GM21381 (cell line): ENCODE measurements at regions not wholly inside any gene's neighbourhood (a gene's known extent, or its start where the extent isn't known, plus 50 kb on each side); places are given as distances from the start of the nearest gene placed in this dataset.
"Not testable (repeated sequence)": the region's sequence is repeated elsewhere in the genome, so short reads cannot be mapped to it uniquely, and the experiment has no call there.

ENCODE experiments used
- ATAC-seq: cut with Tn5 transposase; IDR thresholded peaks from one replicate; pipeline ENCODE4 v1.9.1; 2021; ENCODE audit warnings: mild to moderate bottlenecking, moderate library complexity; ENCODE audit not compliant: unreplicated experiment

GRCh38 chr13:23098161-23098907 lies 82.4 kb upstream of the SGCG start:
- no peak for ATAC-seq

DNA sequence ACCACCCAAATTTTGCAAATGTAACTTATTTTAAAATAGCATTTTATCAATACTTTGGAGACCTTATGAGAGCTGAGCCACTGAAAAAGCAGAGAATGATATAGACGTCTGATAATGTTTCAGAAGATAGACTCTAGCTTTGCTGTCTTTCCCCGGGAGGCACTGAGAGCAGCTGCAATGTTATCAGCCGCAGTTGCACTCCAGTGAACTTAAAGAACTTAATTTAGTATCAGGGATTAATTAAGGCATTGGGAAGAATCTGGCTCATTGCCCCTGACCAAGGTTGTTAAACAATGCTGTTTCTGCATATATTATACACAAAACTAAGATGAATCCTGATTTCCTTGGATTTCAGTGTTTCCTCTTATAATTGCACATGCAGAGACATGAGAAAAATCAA lies 75.7 kb upstream of the SGCG start:
- ATAC-seq, result no peak

DNA sequence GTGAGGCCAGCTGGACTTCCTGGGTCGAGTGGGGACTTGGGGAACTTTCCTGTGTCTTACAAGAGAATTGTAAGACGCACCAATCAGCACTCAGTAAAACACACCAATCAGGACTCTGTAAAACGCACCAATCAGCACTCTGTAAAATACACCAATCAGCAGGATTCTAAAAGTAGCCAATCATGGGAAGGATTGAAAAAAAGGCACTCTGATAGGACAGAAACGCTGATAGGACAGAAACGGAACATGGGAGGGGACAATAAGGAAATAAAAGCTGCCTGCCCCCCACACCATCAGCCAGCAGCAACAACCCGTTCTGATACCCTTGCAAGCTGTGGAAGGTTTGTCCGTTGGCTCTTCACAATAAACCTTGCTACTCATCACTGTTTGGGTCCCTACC lies 73.1 kb upstream of the SGCG start:
- ATAC-seq, result no peak

GRCh38 chr13:23119131-23119530 lies 61.6 kb upstream of the SGCG start:
- ATAC-seq, result no peak

DNA sequence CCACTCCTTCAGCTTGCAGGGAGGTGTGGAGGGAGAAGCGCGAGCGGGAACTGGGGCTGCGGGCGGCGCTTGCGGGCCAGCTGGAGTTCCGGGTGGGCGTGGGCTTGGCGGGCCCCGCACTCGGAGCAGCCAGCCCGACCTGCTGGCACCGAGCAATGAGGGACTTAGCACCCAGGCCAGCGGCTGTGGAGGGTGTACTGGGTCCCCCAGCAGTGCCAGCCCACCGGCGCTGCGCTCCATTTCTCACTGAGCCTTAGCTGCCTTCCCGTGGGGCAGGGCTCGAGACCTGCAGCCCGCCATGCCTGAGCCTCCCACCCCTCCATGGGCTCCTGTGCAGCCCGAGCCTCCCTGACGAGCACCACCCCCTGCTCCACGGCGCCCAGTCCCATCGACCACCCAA lies 53.2 kb upstream of the SGCG start:
- not testable (repeated sequence) for ATAC-seq

GRCh38 chr13:23129331-23129730 lies 51.4 kb upstream of the SGCG start:
- no peak for ATAC-seq
